K562 (cell line): ENCODE measurements at regions not wholly inside any gene's neighbourhood (a gene's known extent, or its start where the extent isn't known, plus 50 kb on each side); places are given as distances from the start of the nearest gene placed in this dataset.

Experiments used
- NFYB ChIP-seq: IDR thresholded peaks from 2 replicates; pipeline ENCODE4 v1.6.1; 2011; ENCODE audit warnings: mild to moderate bottlenecking, moderate library complexity; ENCODE audit not compliant: insufficient read length; ENCODE audit errors: extremely low read depth
- OTX1 ChIP-seq: fragments of 450-650 bp; formaldehyde crosslinking; IDR thresholded peaks from 2 replicates; pipeline ENCODE4 v1.4.0; 2022; ENCODE audit warnings: mild to moderate bottlenecking
- STAG1 ChIP-seq: sonication (generic); formaldehyde crosslinking; IDR thresholded peaks from 2 replicates; pipeline ENCODE4 v1.5.0; 2020; ENCODE audit warnings: missing genetic modification reagents, borderline replicate concordance
- TARDBP ChIP-seq: fragments of 450-650 bp; IDR thresholded peaks from 2 replicates; pipeline ENCODE4 v1.6.1; 2016
- ZNF165 ChIP-seq: fragments of 250-450 bp; sonication (Bioruptor Pico); IDR thresholded peaks from 2 replicates; pipeline ENCODE4 v1.4.0; 2020; ENCODE audit warnings: borderline replicate concordance
- ZNF175 ChIP-seq: fragments of 200-800 bp; sonication (Bioruptor generic); IDR thresholded peaks from 2 replicates; pipeline ENCODE4 v1.6.1; 2016; ENCODE audit warnings: low read depth, mild to moderate bottlenecking, missing genetic modification characterization, missing compliant biosample characterization
- ZNF318 ChIP-seq, 2 experiments: fragments of 450-650 bp; IDR thresholded peaks; 2 replicates each; pipeline ENCODE4 v1.6.1; 2016; ENCODE audit warnings: mild to moderate bottlenecking in 2 of 2, borderline replicate concordance in 1 of 2, low read depth in 1 of 2, moderate library complexity in 1 of 2
- TF ChIP-seq, protein P1 (sequence below), 2 experiments: fragments of 450-650 bp; formaldehyde crosslinking in 1 of 2; IDR thresholded peaks; 2 replicates each; pipeline versions ENCODE4 v1.4.0 to v1.6.1; 2014 to 2020; ENCODE audit warnings: mild to moderate bottlenecking in 2 of 2, borderline replicate concordance in 1 of 2, low read depth in 1 of 2
- TF ChIP-seq, protein P2 (sequence below): fragments of 450-650 bp; formaldehyde crosslinking; IDR thresholded peaks from 2 replicates; pipeline ENCODE4 v1.4.0; 2020; ENCODE audit warnings: mild to moderate bottlenecking, moderate library complexity

DNA sequence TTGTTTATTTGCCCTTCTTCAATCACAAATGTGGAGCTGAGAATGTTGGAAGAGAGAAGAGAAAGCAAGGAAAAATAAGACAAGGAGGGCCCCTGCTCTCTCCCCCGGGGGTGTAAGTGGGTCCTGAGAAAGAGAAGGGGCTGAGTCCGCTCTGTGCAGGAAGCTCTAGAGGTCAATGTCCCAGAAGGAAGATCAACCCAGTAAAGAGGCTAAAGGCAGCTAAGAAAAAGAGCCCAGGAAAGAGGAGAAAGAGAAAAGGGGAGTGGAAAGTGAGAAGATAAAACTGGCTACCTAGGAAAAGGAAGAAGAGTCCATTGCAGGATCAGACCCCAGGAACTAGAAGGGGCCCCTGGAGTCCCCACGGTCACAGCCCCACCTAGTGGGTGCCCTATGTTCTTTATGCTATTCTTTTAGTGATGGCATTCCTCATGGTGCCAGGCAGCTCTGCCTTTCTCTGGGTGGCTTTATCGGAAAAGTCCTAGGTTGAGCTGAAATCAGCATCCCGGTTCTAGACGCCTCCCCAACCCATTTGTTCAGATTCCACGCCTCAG, 583.4 kb downstream of the ACTL7B start (continued):
- TF ChIP-seq, protein P1, sequence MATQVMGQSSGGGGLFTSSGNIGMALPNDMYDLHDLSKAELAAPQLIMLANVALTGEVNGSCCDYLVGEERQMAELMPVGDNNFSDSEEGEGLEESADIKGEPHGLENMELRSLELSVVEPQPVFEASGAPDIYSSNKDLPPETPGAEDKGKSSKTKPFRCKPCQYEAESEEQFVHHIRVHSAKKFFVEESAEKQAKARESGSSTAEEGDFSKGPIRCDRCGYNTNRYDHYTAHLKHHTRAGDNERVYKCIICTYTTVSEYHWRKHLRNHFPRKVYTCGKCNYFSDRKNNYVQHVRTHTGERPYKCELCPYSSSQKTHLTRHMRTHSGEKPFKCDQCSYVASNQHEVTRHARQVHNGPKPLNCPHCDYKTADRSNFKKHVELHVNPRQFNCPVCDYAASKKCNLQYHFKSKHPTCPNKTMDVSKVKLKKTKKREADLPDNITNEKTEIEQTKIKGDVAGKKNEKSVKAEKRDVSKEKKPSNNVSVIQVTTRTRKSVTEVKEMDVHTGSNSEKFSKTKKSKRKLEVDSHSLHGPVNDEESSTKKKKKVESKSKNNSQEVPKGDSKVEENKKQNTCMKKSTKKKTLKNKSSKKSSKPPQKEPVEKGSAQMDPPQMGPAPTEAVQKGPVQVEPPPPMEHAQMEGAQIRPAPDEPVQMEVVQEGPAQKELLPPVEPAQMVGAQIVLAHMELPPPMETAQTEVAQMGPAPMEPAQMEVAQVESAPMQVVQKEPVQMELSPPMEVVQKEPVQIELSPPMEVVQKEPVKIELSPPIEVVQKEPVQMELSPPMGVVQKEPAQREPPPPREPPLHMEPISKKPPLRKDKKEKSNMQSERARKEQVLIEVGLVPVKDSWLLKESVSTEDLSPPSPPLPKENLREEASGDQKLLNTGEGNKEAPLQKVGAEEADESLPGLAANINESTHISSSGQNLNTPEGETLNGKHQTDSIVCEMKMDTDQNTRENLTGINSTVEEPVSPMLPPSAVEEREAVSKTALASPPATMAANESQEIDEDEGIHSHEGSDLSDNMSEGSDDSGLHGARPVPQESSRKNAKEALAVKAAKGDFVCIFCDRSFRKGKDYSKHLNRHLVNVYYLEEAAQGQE (IDR thresholded peaks at IDR 0.05; ENCODE audit: borderline replicate concordance), result peak; percentile 74
- TF ChIP-seq, protein P1 (CRISPR knock-in tag; IDR thresholded peaks at IDR 0.05; ENCODE audit: low read depth), result no peak
- TF ChIP-seq NFYB (no peak), ZNF165 (CRISPR knock-in tag) (no peak), ZNF175 (no peak), STAG1 (CRISPR knock-in tag) (peak; percentile 36; the same call in 1 of the 2 replicates), ZNF318 (IDR thresholded peaks at IDR 0.05; ENCODE audit: borderline replicate concordance in 1 of 2, low read depth in 1 of 2) (no peak), OTX1 (CRISPR knock-in tag) (no peak), TARDBP (no peak)
- TF ChIP-seq, protein P2, sequence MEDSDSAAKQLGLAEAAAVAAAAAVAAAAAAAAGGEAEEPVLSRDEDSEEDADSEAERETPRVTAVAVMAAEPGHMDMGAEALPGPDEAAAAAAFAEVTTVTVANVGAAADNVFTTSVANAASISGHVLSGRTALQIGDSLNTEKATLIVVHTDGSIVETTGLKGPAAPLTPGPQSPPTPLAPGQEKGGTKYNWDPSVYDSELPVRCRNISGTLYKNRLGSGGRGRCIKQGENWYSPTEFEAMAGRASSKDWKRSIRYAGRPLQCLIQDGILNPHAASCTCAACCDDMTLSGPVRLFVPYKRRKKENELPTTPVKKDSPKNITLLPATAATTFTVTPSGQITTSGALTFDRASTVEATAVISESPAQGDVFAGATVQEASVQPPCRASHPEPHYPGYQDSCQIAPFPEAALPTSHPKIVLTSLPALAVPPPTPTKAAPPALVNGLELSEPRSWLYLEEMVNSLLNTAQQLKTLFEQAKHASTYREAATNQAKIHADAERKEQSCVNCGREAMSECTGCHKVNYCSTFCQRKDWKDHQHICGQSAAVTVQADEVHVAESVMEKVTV (CRISPR knock-in tag), result 0 out of 2 replicates have a peak, but pooled peaks have one; percentile 36
